Epidermal melanocyte (primary cell): ENCODE measurements at regions not wholly inside any gene's neighbourhood (a gene's known extent, or its start where the extent isn't known, plus 50 kb on each side); places are given as distances from the start of the nearest gene placed in this dataset.
"Not testable (repeated sequence)": the region's sequence is repeated elsewhere in the genome, so short reads cannot be mapped to it uniquely, and the experiment has no call there.

Experiments used
- DNase-seq: peaks from one replicate; pipeline ENCODE4 v3.0.0; 2011; ENCODE audit warnings: low spot score; ENCODE audit not compliant: insufficient read length

GRCh38 chr9:115300874-115301273 is 182.9 kb upstream of the TNC start:
- no peak for DNase-seq

GRCh38 chr9:115301581-115301980 is 183.6 kb upstream of the TNC start:
- DNase-seq = no peak

- no peak for DNase-seq
These were observed 187.6 kb upstream of the TNC start for GRCh38 chr9:115305543-115305942.

GRCh38 chr9:115306865-115307264 is 188.9 kb upstream of the TNC start:
- DNase-seq = no peak

GRCh38 chr9:115313545-115313944 is 195.6 kb upstream of the TNC start:
- DNase-seq = no peak

GRCh38 chr9:115326461-115326860 is 208.5 kb upstream of the TNC start:
- DNase-seq = no peak

- no peak for DNase-seq
These were observed 209.6 kb upstream of the TNC start for GRCh38 chr9:115327436-115328122.

- DNase-seq = no peak
These were observed 210.3 kb upstream of the TNC start for GRCh38 chr9:115328228-115328627.

- DNase-seq = no peak
These were observed 210.7 kb upstream of the TNC start for GRCh38 chr9:115328677-115329076.

- DNase-seq = no peak
These were observed 215.5 kb upstream of the TNC start for GRCh38 chr9:115333277-115334070.

- no peak for DNase-seq
These were observed 217.5 kb upstream of the TNC start for GRCh38 chr9:115335439-115335838.

GRCh38 chr9:115340314-115340713 is 222.4 kb upstream of the TNC start:
- DNase-seq = no peak

GRCh38 chr9:115341426-115341825 is 223.5 kb upstream of the TNC start:
- DNase-seq = no peak

- DNase-seq = not testable (repeated sequence)
These were observed 229.8 kb upstream of the TNC start for GRCh38 chr9:115347776-115348175.

GRCh38 chr9:115348936-115349335 is 231.0 kb upstream of the TNC start:
- DNase-seq = not testable (repeated sequence)

- DNase-seq = no peak
These were observed 231.6 kb upstream of the TNC start for GRCh38 chr9:115349542-115349941.

GRCh38 chr9:115350548-115350947 is 232.6 kb upstream of the TNC start:
- DNase-seq = no peak

GRCh38 chr9:115353681-115354080 is 235.7 kb upstream of the TNC start:
- no peak for DNase-seq

- DNase-seq = no peak
These were observed 239.9 kb upstream of the TNC start for GRCh38 chr9:115357821-115358220.

- no peak for DNase-seq
These were observed 241.2 kb upstream of the TNC start for GRCh38 chr9:115359017-115359780.

- DNase-seq = no peak
These were observed 242.2 kb upstream of the TNC start for GRCh38 chr9:115360122-115360521.

GRCh38 chr9:115362101-115362500 is 244.1 kb upstream of the TNC start:
- DNase-seq = no peak
